HCT116 (cell line): ENCODE measurements at regions not wholly inside any gene's neighbourhood (a gene's known extent, or its start where the extent isn't known, plus 50 kb on each side); places are given as distances from the start of the nearest gene placed in this dataset.

Source experiments
- ATAC-seq: fragments of 200-7000 bp; cut with Tn5 transposase; 2 replicates; pipeline ENCODE4 v1.9.1; 2020; ENCODE audit warnings: mild to moderate bottlenecking, moderate library complexity
- BruUV-seq: library from RNA; stranded (reverse); fragments of 400-500 nt; replicated peaks from 2 replicates; lab custom pipeline; 2021; lab: Mats Ljungman, UMichigan
- CTCF ChIA-PET: fragments of 300-600 bp; sonication (Branson Sonifier 250); formaldehyde crosslinking; loops from one replicate; lab custom pipeline; 2021; ENCODE audit warnings: antibody characterized with exemption; lab: Charles Lee
- POLR2A ChIA-PET: fragments of 300-600, 350-600 bp; sonication (Branson Sonifier 250); formaldehyde crosslinking; loops from one replicate; lab custom pipeline; 2021; ENCODE audit warnings: antibody characterized with exemption; lab: Charles Lee
- RAD21 ChIA-PET, 2 experiments: fragments of 300-600 bp; sonication (Branson Sonifier 250); formaldehyde crosslinking; loops; one replicate each; lab custom pipeline; 2023; ENCODE audit warnings: low total read pairs in 2 of 2; ENCODE audit not compliant: uncharacterized antibody in 2 of 2, unreplicated experiment in 2 of 2, low non-redundant PET in 1 of 2; lab: Charles Lee
- DNase-seq: peaks from one replicate; pipeline ENCODE4 v3.0.0-alpha.2; 2010; ENCODE audit warnings: low read depth, low spot score
- H2AFZ ChIP-seq: fragments of 200-600 bp; shearing (Covaris generic), sonication (generic); 2 replicates; pipeline ENCODE4 v1.6.1; 2017; ENCODE audit warnings: low read depth, mixed run types, mixed read lengths, antibody characterized with exemption, low read length; ENCODE audit not compliant: poor library complexity, severe bottlenecking
- H3K27ac ChIP-seq: 2 replicates; pipeline ENCODE4 v1.5.1; 2012; ENCODE audit warnings: low read depth, low read length
- H3K27me3 ChIP-seq: fragments of 200-600 bp; sonication (generic); 2 replicates; pipeline ENCODE4 v1.6.1; 2016; ENCODE audit warnings: mixed run types, low read length, mixed read lengths; ENCODE audit not compliant: insufficient read depth
- H3K36me3 ChIP-seq, 2 experiments: fragments of 200-500 bp in 1 of 2; fragments of 200-600 bp in 1 of 2; sonication (Bioruptor generic) in 1 of 2; sonication (generic) in 1 of 2; 2 replicates each; pipeline versions ENCODE4 v1.5.1 to v1.6.1; 2014 to 2016; ENCODE audit warnings: low read length in 2 of 2, inconsistent platforms in 1 of 2, mixed read lengths in 1 of 2, mixed run types in 1 of 2; ENCODE audit not compliant: insufficient read depth in 2 of 2, control insufficient read depth in 1 of 2
- H3K4me1 ChIP-seq, 2 experiments: fragments of 200-600 bp in 1 of 2; sonication (generic) in 1 of 2; 2 replicates each; pipeline versions ENCODE4 v1.5.1 to v1.6.1; 2012 to 2017; ENCODE audit warnings: low read length in 2 of 2, inconsistent platforms in 1 of 2, mild to moderate bottlenecking in 1 of 2, mixed read lengths in 1 of 2, mixed run types in 1 of 2, moderate library complexity in 1 of 2; ENCODE audit not compliant: insufficient read depth in 2 of 2, control insufficient read depth in 1 of 2
- H3K4me2 ChIP-seq: fragments of 200-600 bp; sonication (generic); 2 replicates; pipeline ENCODE4 v1.6.1; 2017; ENCODE audit warnings: mixed run types, low read length, mixed read lengths
- H3K4me3 ChIP-seq, 2 experiments: fragments of 200-600 bp in 1 of 2; sonication (generic) in 1 of 2; replicated peaks in 1 of 2; 2 replicates each; pipeline ENCODE4 v1.5.1; 2011 to 2016; ENCODE audit warnings: low read length in 2 of 2, control low read depth in 1 of 2, low read depth in 1 of 2, mild to moderate bottlenecking in 1 of 2, mixed read lengths in 1 of 2, mixed run types in 1 of 2
- H3K79me2 ChIP-seq: fragments of 200-600 bp; sonication (generic); 2 replicates; pipeline ENCODE4 v1.6.1; 2017; ENCODE audit warnings: mild to moderate bottlenecking, mixed run types, low read length, moderate library complexity, mixed read lengths; ENCODE audit not compliant: insufficient read depth
- H3K9ac ChIP-seq: fragments of 200-600 bp; sonication (generic); 2 replicates; pipeline ENCODE4 v1.6.1; 2016; ENCODE audit warnings: low read length, mixed read lengths
- H3K9me2 ChIP-seq: fragments of 200-600 bp; sonication (generic), shearing (Covaris generic); 2 replicates; pipeline ENCODE4 v1.6.1; 2017; ENCODE audit warnings: mixed run types, mild to moderate bottlenecking, moderate library complexity; ENCODE audit not compliant: insufficient read depth
- H3K9me3 ChIP-seq, 2 experiments: fragments of 200-500 bp in 1 of 2; fragments of 200-600 bp in 1 of 2; sonication (Bioruptor generic) in 1 of 2; sonication (generic) in 1 of 2; 2 replicates each; pipeline ENCODE4 v1.6.1; 2014 to 2017; ENCODE audit warnings: low read length in 2 of 2, mixed read lengths in 2 of 2, inconsistent platforms in 1 of 2, low read depth in 1 of 2, mild to moderate bottlenecking in 1 of 2, mixed run types in 1 of 2, moderate library complexity in 1 of 2; ENCODE audit not compliant: control insufficient read depth in 1 of 2, insufficient read depth in 1 of 2
- H4K20me1 ChIP-seq: fragments of 200-600 bp; sonication (generic), shearing (Covaris generic); 2 replicates; pipeline ENCODE4 v1.6.1; 2017; ENCODE audit warnings: mixed run types, mild to moderate bottlenecking, moderate library complexity; ENCODE audit not compliant: insufficient read depth
- CBX3 ChIP-seq: IDR thresholded peaks from 2 replicates; pipeline ENCODE4 v1.6.1; 2012; ENCODE audit warnings: low read depth
- EGR1 ChIP-seq: IDR thresholded peaks from 2 replicates; pipeline ENCODE4 v1.6.1; 2012; ENCODE audit warnings: low read depth
- ELF1 ChIP-seq: IDR thresholded peaks from 2 replicates; pipeline ENCODE4 v1.6.1; 2012; ENCODE audit warnings: low read depth, borderline replicate concordance
- JUND ChIP-seq: IDR thresholded peaks from 2 replicates; pipeline ENCODE4 v1.6.1; 2012
- RAD21 ChIP-seq: IDR thresholded peaks from 2 replicates; pipeline ENCODE4 v1.6.1; 2012; ENCODE audit warnings: low read depth, mild to moderate bottlenecking
- TCF7L2 ChIP-seq: IDR thresholded peaks from 2 replicates; pipeline ENCODE4 v1.7.0; 2011; ENCODE audit warnings: borderline replicate concordance, inconsistent platforms; ENCODE audit not compliant: insufficient read depth, insufficient read length; ENCODE audit errors: extremely low read depth
- ZFX ChIP-seq: fragments of 450-650 bp; IDR thresholded peaks from 2 replicates; pipeline ENCODE4 v1.6.1; 2017
- intact Hi-C: fragments of 100-400 bp; cut with micrococcal nuclease; formaldehyde crosslinking; loops from 2 replicates; pipeline ENCODE4 v1.10.0; 2022
- TF ChIP-seq, protein P1 (sequence below): IDR thresholded peaks from 2 replicates; pipeline ENCODE4 v1.6.1; 2012; ENCODE audit warnings: low read depth
- TF ChIP-seq, protein P2 (sequence below): IDR thresholded peaks from 2 replicates; pipeline ENCODE4 v1.6.1; 2012

DNA sequence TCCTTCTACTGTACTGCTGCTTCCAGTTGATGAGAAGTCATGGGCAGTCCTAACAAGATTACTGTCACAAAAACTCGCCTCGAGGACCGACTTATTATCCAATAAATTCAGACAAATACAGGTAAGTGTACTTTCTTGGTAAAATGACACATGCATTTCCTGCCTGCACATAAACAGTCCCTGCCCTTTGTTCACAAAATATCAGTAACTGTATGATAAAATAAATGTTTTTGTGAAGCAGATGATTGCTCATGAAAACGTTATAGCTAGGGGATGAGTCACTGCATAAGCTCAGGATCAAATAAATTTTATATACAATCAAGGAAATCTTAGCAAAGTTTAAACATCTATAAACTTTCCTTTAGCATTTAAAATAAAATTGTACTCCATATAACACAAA, 164.5 kb upstream of the RIPOR2 start:
- TF ChIP-seq, protein P1, sequence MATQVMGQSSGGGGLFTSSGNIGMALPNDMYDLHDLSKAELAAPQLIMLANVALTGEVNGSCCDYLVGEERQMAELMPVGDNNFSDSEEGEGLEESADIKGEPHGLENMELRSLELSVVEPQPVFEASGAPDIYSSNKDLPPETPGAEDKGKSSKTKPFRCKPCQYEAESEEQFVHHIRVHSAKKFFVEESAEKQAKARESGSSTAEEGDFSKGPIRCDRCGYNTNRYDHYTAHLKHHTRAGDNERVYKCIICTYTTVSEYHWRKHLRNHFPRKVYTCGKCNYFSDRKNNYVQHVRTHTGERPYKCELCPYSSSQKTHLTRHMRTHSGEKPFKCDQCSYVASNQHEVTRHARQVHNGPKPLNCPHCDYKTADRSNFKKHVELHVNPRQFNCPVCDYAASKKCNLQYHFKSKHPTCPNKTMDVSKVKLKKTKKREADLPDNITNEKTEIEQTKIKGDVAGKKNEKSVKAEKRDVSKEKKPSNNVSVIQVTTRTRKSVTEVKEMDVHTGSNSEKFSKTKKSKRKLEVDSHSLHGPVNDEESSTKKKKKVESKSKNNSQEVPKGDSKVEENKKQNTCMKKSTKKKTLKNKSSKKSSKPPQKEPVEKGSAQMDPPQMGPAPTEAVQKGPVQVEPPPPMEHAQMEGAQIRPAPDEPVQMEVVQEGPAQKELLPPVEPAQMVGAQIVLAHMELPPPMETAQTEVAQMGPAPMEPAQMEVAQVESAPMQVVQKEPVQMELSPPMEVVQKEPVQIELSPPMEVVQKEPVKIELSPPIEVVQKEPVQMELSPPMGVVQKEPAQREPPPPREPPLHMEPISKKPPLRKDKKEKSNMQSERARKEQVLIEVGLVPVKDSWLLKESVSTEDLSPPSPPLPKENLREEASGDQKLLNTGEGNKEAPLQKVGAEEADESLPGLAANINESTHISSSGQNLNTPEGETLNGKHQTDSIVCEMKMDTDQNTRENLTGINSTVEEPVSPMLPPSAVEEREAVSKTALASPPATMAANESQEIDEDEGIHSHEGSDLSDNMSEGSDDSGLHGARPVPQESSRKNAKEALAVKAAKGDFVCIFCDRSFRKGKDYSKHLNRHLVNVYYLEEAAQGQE = no peak
- TF ChIP-seq, protein P2, sequence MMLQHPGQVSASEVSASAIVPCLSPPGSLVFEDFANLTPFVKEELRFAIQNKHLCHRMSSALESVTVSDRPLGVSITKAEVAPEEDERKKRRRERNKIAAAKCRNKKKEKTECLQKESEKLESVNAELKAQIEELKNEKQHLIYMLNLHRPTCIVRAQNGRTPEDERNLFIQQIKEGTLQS = no peak
- TF ChIP-seq CBX3 (no peak), RAD21 (no peak), TCF7L2 (no peak)
- TF ChIP-seq, all 23 proteins: peak for 0
- Histone ChIP-seq H3K27ac (no peak overlapping the region), H3K4me1 (no peaks in the 10 kb centered on the region), H2AFZ (no peak overlapping the region), H3K4me2 (no peak overlapping the region), H3K27me3 (peaks cover 11% of the 10 kb centered on the region), H3K9ac (no peak overlapping the region), H3K9me3 (no peaks in the 10 kb centered on the region), H4K20me1 (no peaks in the 10 kb centered on the region), H3K36me3 (no peaks in the 10 kb centered on the region), H3K79me2 (no peaks in the 10 kb centered on the region), H3K9me2 (no peaks in the 10 kb centered on the region), H3K4me3 (no peak overlapping the region)
- ChIA-PET RAD21 (no interaction called here), POLR2A (no interaction called here), CTCF (no interaction called here)
- DNase-seq (no peak), ATAC-seq (no peak)
- intact Hi-C loops = no loop called here
- BruUV-seq = no TSS peak

DNA sequence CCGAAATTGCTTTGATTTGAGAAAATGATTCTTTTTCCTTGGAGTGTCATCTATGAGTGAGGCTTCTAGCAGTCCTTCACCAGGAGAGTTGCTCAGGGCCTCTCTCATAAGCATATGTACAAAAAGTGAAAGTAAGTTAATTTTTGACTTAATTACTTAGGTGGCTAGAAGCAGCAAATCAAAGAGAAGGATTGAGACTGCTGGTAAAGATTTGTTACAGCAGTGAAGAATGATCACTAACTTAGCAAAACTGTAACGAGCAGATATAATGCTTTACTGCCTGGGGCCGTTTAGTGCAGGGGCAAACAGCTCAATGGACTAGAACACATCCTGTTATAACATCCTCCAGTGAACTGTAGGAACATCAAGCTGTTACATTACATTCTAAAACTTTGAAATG, 167.8 kb upstream of the RIPOR2 start:
- Histone ChIP-seq H3K9me2 (no peaks in the 10 kb centered on the region), H3K4me3 (no peak overlapping the region), H3K9me3 (no peaks in the 10 kb centered on the region), H3K36me3 (no peaks in the 10 kb centered on the region), H3K4me1 (no peaks in the 10 kb centered on the region), H2AFZ (no peak overlapping the region), H3K79me2 (no peaks in the 10 kb centered on the region), H3K4me2 (no peak overlapping the region), H3K27ac (no peak overlapping the region), H4K20me1 (no peaks in the 10 kb centered on the region), H3K27me3 (peaks cover 18% of the 10 kb centered on the region), H3K9ac (no peak overlapping the region)
- intact Hi-C loops = no loop called here
- TF ChIP-seq JUND = no peak
- TF ChIP-seq EGR1 = no peak
- no peak for TF ChIP-seq ELF1
- TF ChIP-seq ZFX = no peak
- TF ChIP-seq, protein P1 = no peak
- RAD21 ChIA-PET = no interaction called here
- ATAC-seq = no peak
- CTCF ChIA-PET = no interaction called here
- no TSS peak for BruUV-seq
- no peak for DNase-seq
- POLR2A ChIA-PET = no interaction called here
